ENCODE measurements at regions not wholly inside any gene's neighbourhood (a gene's known extent, or its start where the extent isn't known, plus 50 kb on each side); places are given as distances from the start of the nearest gene placed in this dataset.

DNA sequence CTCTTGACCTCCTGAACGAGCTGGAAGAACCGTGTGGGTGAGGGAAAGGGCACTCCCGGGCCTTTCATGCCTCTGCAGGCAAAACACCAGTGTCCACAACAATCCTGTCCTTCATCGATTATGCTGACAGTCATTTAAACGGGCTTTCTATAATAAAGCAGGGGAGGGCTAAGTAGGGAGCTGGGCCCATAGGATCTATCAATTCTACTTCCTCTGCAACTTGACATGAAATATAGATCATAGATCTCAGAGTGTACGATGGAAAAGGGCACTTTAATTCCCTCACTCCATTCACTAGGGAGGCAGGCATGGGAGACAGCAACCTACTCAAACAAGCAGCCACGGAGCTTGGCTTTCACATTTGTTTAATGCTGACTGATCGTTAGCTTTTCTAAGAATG is 55.8 kb upstream of the WASF3 start:
- no peak for TF ChIP-seq REST (IDR thresholded peaks at IDR 0.05; ENCODE audit: insufficient replicate concordance, low read depth)
- no peak for TF ChIP-seq POLR2AphosphoS5 (IDR thresholded peaks at IDR 0.05; ENCODE audit: low read depth)
- no peak for TF ChIP-seq SPI1 (IDR thresholded peaks at IDR 0.05; ENCODE audit: borderline replicate concordance, low read depth)
- no peak for TF ChIP-seq GABPA (IDR thresholded peaks at IDR 0.05; ENCODE audit: low read depth)
- no peak for TF ChIP-seq CTCF (IDR thresholded peaks at IDR 0.05; ENCODE audit: insufficient read depth, low read length)
- H3K4me3 ChIP-seq (replicated peaks; ENCODE audit: insufficient read depth, low read length): no peak overlapping the region
- no peak for DNase-seq (ENCODE audit: low read depth in 1 of 2, low spot score in 1 of 2)
- no peak overlapping the region for H3K27ac ChIP-seq (replicated peaks)
- H3K27me3 ChIP-seq (ENCODE audit: insufficient read depth, poor library complexity, severe bottlenecking): peaks cover 5% of the 10 kb centered on the region

DNA sequence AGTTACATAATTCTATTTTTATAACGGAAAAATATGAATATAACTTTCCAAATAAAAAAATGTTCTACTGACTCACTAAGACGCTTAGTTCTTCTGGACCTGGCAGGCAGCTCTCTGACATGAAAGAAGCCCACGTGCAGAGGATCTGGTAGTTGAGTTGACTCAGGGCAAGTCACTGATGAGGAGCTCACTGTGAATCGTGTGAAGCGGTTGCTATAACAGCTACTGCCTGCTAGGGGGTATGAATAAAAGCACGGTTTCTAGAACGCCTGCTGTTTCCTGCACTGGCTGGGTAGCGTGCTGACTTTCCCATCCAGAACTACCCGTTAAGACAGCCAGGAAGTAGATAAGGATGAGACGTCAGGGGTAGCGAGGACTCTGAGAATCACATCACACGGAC is 54.7 kb upstream of the WASF3 start:
- H3K27me3 ChIP-seq (ENCODE audit: insufficient read depth, poor library complexity, severe bottlenecking): peaks cover 5% of the 10 kb centered on the region
- no peak for DNase-seq (ENCODE audit: low read depth in 1 of 2, low spot score in 1 of 2)
- no peak overlapping the region for H3K27ac ChIP-seq (replicated peaks)
- H3K4me3 ChIP-seq (replicated peaks; ENCODE audit: insufficient read depth, low read length): no peak overlapping the region
- TF ChIP-seq REST (IDR thresholded peaks at IDR 0.05; ENCODE audit: insufficient replicate concordance, low read depth) (no peak), SPI1 (IDR thresholded peaks at IDR 0.05; ENCODE audit: borderline replicate concordance, low read depth) (no peak), GABPA (IDR thresholded peaks at IDR 0.05; ENCODE audit: low read depth) (no peak), POLR2AphosphoS5 (IDR thresholded peaks at IDR 0.05; ENCODE audit: low read depth) (no peak), CTCF (IDR thresholded peaks at IDR 0.05; ENCODE audit: insufficient read depth, low read length) (no peak)

DNA sequence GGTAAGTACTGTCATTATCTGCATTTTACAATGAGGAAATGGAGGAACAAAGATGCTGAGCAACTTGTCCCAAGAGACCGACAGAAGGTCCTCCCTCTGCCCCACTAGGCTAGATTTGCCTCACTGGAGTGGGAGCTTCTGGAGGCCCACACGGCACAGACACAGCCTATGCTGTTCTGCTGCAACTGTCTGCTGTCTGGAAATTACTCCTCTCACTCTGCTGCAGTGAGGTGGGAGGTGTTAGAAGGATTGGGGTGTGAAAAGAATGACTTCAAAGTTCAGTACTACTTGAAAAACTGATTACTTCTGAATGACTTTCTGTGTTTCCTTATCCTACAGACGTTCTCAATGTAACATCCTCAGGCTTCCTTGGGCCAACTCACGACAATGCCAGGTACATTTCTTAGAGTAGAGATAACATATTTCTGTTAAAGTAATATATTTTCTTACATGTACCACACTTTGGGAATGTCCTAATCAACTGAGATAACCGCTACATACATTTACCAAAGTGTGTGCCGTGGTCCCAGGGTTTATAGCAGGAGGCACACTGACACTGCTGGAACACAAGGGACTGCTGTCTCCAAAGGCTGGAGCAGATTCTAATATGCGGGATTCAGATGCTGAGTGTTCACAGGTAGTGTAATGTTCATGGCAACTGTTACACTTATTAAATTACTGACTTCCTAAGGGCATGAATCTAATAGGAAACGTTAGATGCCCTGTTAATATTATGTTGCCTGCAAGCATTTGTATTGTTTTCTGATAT is 53.5 kb upstream of the WASF3 start:
- Histone ChIP-seq H3K4me3 (replicated peaks; ENCODE audit: insufficient read depth, low read length) (no peak overlapping the region), H3K27me3 (ENCODE audit: insufficient read depth, poor library complexity, severe bottlenecking) (peaks cover 5% of the 10 kb centered on the region), H3K27ac (replicated peaks) (no peak overlapping the region)
- no peak for TF ChIP-seq GABPA (IDR thresholded peaks at IDR 0.05; ENCODE audit: low read depth)
- no peak for TF ChIP-seq CTCF (IDR thresholded peaks at IDR 0.05; ENCODE audit: insufficient read depth, low read length)
- no peak for TF ChIP-seq POLR2AphosphoS5 (IDR thresholded peaks at IDR 0.05; ENCODE audit: low read depth)
- TF ChIP-seq SPI1 (IDR thresholded peaks at IDR 0.05; ENCODE audit: borderline replicate concordance, low read depth): no peak
- TF ChIP-seq REST (IDR thresholded peaks at IDR 0.05; ENCODE audit: insufficient replicate concordance, low read depth): no peak
- no peak for DNase-seq (ENCODE audit: low read depth in 1 of 2, low spot score in 1 of 2)
